SU-DHL-6 (cell line): ENCODE measurements at regions not wholly inside any gene's neighbourhood (a gene's known extent, or its start where the extent isn't known, plus 50 kb on each side); places are given as distances from the start of the nearest gene placed in this dataset.

Experiments used
- EZH2phosphoT487 ChIP-seq: fragments of 200-600 bp; sonication (generic), shearing (Covaris generic); conservative IDR thresholded peaks from 2 replicates; pipeline ENCODE4 v1.6.1; 2018; ENCODE audit warnings: mild to moderate bottlenecking, antibody characterized with exemption, low read length, moderate library complexity, mixed read lengths
- TF ChIP-seq, protein P1 (sequence below): fragments of 200-600 bp; sonication (generic); IDR thresholded peaks from one replicate; pipeline ENCODE4 v1.5.1; 2017; ENCODE audit warnings: antibody characterized with exemption, mild to moderate bottlenecking, low read length, moderate library complexity; ENCODE audit not compliant: insufficient read depth, poor library complexity, severe bottlenecking

DNA sequence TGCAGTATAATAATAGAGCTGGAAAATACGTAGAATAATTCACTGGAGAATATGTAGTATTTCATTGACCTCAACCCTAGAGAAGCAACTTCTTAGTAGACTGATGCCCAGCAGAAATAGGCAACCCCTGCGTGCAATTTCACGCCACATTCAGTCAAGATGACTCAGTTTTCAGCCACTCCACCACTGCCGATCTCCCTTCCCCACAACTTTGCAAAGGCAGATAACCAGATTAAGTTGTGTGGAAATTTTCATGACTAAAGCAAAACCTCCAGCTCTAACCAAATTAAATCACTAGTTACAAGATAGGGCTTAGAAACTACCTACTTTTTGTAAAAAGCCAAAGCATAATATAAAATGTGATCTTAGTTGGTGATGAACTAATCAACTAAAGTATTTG is 63.3 kb upstream of the STK17B start:
- TF ChIP-seq, protein P1, sequence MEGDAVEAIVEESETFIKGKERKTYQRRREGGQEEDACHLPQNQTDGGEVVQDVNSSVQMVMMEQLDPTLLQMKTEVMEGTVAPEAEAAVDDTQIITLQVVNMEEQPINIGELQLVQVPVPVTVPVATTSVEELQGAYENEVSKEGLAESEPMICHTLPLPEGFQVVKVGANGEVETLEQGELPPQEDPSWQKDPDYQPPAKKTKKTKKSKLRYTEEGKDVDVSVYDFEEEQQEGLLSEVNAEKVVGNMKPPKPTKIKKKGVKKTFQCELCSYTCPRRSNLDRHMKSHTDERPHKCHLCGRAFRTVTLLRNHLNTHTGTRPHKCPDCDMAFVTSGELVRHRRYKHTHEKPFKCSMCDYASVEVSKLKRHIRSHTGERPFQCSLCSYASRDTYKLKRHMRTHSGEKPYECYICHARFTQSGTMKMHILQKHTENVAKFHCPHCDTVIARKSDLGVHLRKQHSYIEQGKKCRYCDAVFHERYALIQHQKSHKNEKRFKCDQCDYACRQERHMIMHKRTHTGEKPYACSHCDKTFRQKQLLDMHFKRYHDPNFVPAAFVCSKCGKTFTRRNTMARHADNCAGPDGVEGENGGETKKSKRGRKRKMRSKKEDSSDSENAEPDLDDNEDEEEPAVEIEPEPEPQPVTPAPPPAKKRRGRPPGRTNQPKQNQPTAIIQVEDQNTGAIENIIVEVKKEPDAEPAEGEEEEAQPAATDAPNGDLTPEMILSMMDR = no peak
- no peak for TF ChIP-seq EZH2phosphoT487
